CD8-positive, alpha-beta memory T cell (primary cell): ENCODE measurements at regions not wholly inside any gene's neighbourhood (a gene's known extent, or its start where the extent isn't known, plus 50 kb on each side); places are given as distances from the start of the nearest gene placed in this dataset.
"Not testable (repeated sequence)": the region's sequence is repeated elsewhere in the genome, so short reads cannot be mapped to it uniquely, and the experiment has no call there.

Source experiments
- CTCF ChIA-PET: fragments of 350-600 bp; sonication (Branson Sonifier 250); formaldehyde crosslinking; loops from one replicate; lab custom pipeline; 2021; ENCODE audit warnings: antibody characterized with exemption; lab: Charles Lee
- POLR2A ChIA-PET: fragments of 350-600 bp; sonication (Branson Sonifier 250); formaldehyde crosslinking; loops from one replicate; lab custom pipeline; 2021; ENCODE audit warnings: antibody characterized with exemption; lab: Charles Lee
- DNase-seq, 5 donors: peaks; one replicate each; pipeline versions ENCODE4 v3.0.0 to v3.0.0-alpha.2; 2020 to 2022; ENCODE audit warnings: mixed read lengths in 1 of 5
- H3K27ac ChIP-seq: one replicate; pipeline ENCODE4 v1.7.0; 2013; ENCODE audit warnings: low read depth, mild to moderate bottlenecking, low read length, moderate library complexity
- H3K27me3 ChIP-seq: 2 replicates; pipeline ENCODE4 v1.7.0; 2013; ENCODE audit warnings: low read length, mild to moderate bottlenecking; ENCODE audit not compliant: insufficient read depth, poor library complexity, severe bottlenecking
- H3K36me3 ChIP-seq: 2 replicates; pipeline ENCODE4 v1.7.0; 2013; ENCODE audit warnings: mild to moderate bottlenecking, low read length, moderate library complexity; ENCODE audit not compliant: insufficient read depth
- H3K4me1 ChIP-seq: 2 replicates; pipeline ENCODE4 v1.7.0; 2013; ENCODE audit warnings: mild to moderate bottlenecking, low read length, moderate library complexity; ENCODE audit not compliant: insufficient read depth
- H3K4me3 ChIP-seq: 2 replicates; pipeline ENCODE4 v1.7.0; 2013; ENCODE audit warnings: mild to moderate bottlenecking, low read length
- H3K9me3 ChIP-seq: 2 replicates; pipeline ENCODE4 v1.7.0; 2013; ENCODE audit warnings: mild to moderate bottlenecking, low read length
- H3K27ac Mint-ChIP-seq, 8 donors: one replicate each; pipeline ENCODE4 v1.8.0; 2020 to 2021; ENCODE audit warnings: mixed read lengths in 8 of 8, mild to moderate bottlenecking in 6 of 8, inconsistent platforms in 3 of 8, moderate library complexity in 3 of 8
- H3K27me3 Mint-ChIP-seq, 2 donors: one replicate each; pipeline ENCODE4 v1.8.0; 2020 to 2021; ENCODE audit warnings: mixed read lengths in 2 of 2, mild to moderate bottlenecking in 1 of 2, moderate library complexity in 1 of 2
- H3K36me3 Mint-ChIP-seq, 3 donors: one replicate each; pipeline ENCODE4 v1.8.0; 2020 to 2021; ENCODE audit warnings: mixed read lengths in 3 of 3, inconsistent platforms in 1 of 3, mild to moderate bottlenecking in 1 of 3
- H3K4me1 Mint-ChIP-seq, 3 donors: one replicate each; pipeline ENCODE4 v1.8.0; 2020 to 2021; ENCODE audit warnings: mixed read lengths in 3 of 3, inconsistent platforms in 1 of 3, mild to moderate bottlenecking in 1 of 3
- H3K4me3 Mint-ChIP-seq, 7 donors: one replicate each; pipeline ENCODE4 v1.8.0; 2020 to 2021; ENCODE audit warnings: mixed read lengths in 7 of 7, mild to moderate bottlenecking in 6 of 7, moderate library complexity in 4 of 7, inconsistent platforms in 2 of 7
- H3K9me3 Mint-ChIP-seq, 5 donors: one replicate each; pipeline ENCODE4 v1.8.0; 2020 to 2022; ENCODE audit warnings: mixed read lengths in 5 of 5, mild to moderate bottlenecking in 3 of 5, moderate library complexity in 2 of 5, inconsistent platforms in 1 of 5

DNA sequence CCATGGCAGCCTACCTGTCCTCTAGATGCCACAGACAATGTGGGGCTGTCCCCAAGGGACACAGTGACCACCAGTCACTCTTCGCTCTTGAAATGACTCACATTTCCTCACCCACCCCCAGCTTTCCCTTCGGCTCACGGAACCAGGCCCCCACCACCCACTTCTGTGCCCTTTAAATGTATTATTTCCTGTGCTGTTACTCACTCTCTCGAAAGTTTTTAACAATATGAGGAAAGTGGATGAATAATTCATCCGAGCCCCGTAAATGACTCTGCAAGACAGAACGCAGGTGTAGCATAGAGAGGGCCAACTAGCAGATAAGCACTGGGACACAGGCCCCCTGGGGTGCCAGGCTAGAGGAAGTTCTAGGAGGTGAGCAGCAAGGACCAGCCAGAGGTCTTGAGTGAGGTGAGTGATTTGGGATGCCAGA, 179.5 kb upstream of the TBL1X start:
- Mint-ChIP-seq H3K36me3 (no peaks in the 10 kb centered on the region), H3K4me3 (no peak overlapping the region), H3K27me3 (peaks cover 0 to 7% of the 10 kb centered on the region in 2 donors), H3K4me1 (peaks cover 5 to 12% (median 9%) of the 10 kb centered on the region in 3 donors), H3K27ac (peak overlapping the region in 3 of 8 donors; percentile 19 to 69 (median 27)), H3K9me3 (no peaks in the 10 kb centered on the region)
- ChIA-PET CTCF (no interaction called here), POLR2A (no interaction called here)
- no peak overlapping the region for H3K27ac ChIP-seq
- no peak overlapping the region for H3K4me3 ChIP-seq
- no peaks in the 10 kb centered on the region for H3K9me3 ChIP-seq
- DNase-seq, result no peak
- H3K4me1 ChIP-seq, result no peaks in the 10 kb centered on the region
- no peaks in the 10 kb centered on the region for H3K27me3 ChIP-seq
- H3K36me3 ChIP-seq, result no peaks in the 10 kb centered on the region

DNA sequence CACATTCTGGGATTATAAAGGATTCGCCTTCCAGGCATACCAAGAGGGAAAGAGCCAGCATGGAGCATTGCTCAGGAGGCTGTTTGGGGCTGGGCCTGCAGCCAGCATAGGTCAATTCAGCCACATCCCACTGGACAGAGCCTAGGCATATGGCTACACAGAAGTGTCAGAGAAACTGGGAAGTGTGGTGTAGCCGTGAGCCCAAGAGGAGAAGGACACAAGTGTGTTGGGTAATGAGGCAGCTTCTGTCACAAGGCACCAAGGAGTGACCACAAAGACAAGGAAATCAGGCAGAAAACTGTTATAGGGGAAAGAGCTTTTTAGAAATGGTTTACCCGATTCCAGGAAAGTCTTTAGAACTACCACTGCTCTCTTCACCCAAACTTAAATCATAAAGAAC, 178.6 kb upstream of the TBL1X start:
- no peaks in the 10 kb centered on the region for H3K36me3 Mint-ChIP-seq
- peaks cover 5 to 12% (median 9%) of the 10 kb centered on the region in 3 donors for H3K4me1 Mint-ChIP-seq
- no peaks in the 10 kb centered on the region for H3K9me3 ChIP-seq
- CTCF ChIA-PET, result no interaction called here
- H3K27ac Mint-ChIP-seq, result no peak overlapping the region
- peaks cover 0 to 7% of the 10 kb centered on the region in 2 donors for H3K27me3 Mint-ChIP-seq
- H3K4me3 ChIP-seq, result no peak overlapping the region
- H3K27me3 ChIP-seq, result no peaks in the 10 kb centered on the region
- H3K4me1 ChIP-seq, result no peaks in the 10 kb centered on the region
- no peak overlapping the region for H3K27ac ChIP-seq
- no peak overlapping the region for H3K4me3 Mint-ChIP-seq
- no peaks in the 10 kb centered on the region for H3K9me3 Mint-ChIP-seq
- DNase-seq, result no peak
- POLR2A ChIA-PET, result no interaction called here
- no peaks in the 10 kb centered on the region for H3K36me3 ChIP-seq

DNA sequence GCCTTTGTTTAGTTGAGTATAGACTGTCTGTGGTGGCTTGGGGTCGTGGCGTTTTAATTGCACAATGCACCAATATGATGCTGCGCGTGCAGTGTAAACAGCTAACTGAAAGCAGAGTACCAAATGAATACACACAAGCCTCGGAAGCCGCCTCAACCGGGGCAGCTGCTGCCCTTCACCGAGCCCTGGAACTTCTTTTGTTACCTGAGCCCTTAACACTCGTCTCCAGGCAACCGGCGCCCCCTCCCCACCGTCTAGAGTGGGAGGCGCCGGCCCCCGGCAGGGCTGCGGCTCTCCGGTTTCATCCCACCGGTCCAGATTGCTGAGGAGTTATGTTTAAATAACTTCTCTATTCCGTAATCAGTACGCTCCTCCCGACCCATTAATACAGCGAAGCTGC, 173.2 kb upstream of the TBL1X start:
- no peak overlapping the region for H3K27ac Mint-ChIP-seq
- no peaks in the 10 kb centered on the region for H3K9me3 Mint-ChIP-seq
- H3K9me3 ChIP-seq, result no peaks in the 10 kb centered on the region
- H3K27me3 Mint-ChIP-seq, result peaks cover 10 to 16% of the 10 kb centered on the region in 2 donors
- no peaks in the 10 kb centered on the region for H3K4me1 ChIP-seq
- no peak overlapping the region for H3K27ac ChIP-seq
- H3K4me3 ChIP-seq, result no peak overlapping the region
- ChIA-PET CTCF (no interaction called here), POLR2A (no interaction called here)
- H3K4me1 Mint-ChIP-seq, result peaks cover 0 to 4% (median 0%) of the 10 kb centered on the region in 3 donors
- H3K27me3 ChIP-seq, result no peaks in the 10 kb centered on the region
- no peak for DNase-seq
- H3K36me3 ChIP-seq, result no peaks in the 10 kb centered on the region
- H3K4me3 Mint-ChIP-seq, result peak overlapping the region in 1 of 7 donors; percentile 14
- H3K36me3 Mint-ChIP-seq, result peaks cover 0 to 8% (median 1%) of the 10 kb centered on the region in 3 donors

DNA sequence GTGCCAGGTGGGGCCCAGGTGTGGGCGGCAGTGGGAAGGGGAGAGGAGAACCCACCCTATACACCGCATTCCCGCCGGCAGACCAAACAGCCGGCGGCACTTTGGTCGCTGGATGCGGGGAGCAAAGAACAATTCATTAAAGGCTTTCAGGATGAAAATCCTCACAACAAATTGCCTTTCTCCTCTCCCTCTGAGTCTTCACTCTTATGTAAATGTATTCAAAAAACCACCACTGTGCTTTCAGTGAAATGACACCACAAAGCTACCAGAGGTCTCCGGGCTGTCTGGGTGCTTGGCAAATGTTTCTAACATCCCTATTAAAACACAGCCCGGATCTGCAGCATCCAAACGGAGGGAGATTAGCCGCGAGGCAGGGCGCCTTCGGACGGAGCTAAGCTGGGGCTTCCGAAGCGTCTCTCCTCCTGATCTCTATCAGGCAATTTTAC, 171.8 kb upstream of the TBL1X start:
- Histone ChIP-seq H3K27me3 (no peaks in the 10 kb centered on the region), H3K27ac (no peak overlapping the region), H3K36me3 (no peaks in the 10 kb centered on the region), H3K4me3 (no peak overlapping the region), H3K9me3 (no peaks in the 10 kb centered on the region), H3K4me1 (no peaks in the 10 kb centered on the region)
- H3K27me3 Mint-ChIP-seq, result peaks cover 10 to 16% of the 10 kb centered on the region in 2 donors
- CTCF ChIA-PET, result no interaction called here
- no peak for DNase-seq
- H3K36me3 Mint-ChIP-seq, result peaks cover 0 to 8% (median 1%) of the 10 kb centered on the region in 3 donors
- POLR2A ChIA-PET, result no interaction called here
- H3K4me3 Mint-ChIP-seq, result peak overlapping the region in 1 of 7 donors; percentile 44
- H3K9me3 Mint-ChIP-seq, result no peaks in the 10 kb centered on the region
- H3K4me1 Mint-ChIP-seq, result peaks cover 0 to 4% (median 0%) of the 10 kb centered on the region in 3 donors
- H3K27ac Mint-ChIP-seq, result no peak overlapping the region

DNA sequence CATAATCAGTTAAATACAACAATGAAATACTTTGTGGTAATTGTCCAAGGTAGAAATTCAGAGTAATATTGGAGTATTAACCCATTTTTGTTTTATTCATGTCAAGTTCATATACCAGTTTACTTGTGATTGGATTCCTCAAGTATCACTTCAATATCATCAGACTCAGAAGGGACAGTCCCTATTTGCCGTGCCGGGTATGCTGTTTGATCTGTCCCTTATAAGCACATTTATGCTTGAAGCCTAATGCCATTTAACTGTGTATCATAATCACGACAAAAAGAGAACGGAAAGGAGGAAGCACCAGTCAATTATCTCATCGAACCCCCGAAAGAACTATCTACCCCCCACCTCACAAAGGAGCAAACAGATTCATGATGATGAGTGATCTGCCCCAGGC, 171.0 kb upstream of the TBL1X start:
- DNase-seq, result no peak
- Histone ChIP-seq H3K36me3 (no peaks in the 10 kb centered on the region), H3K9me3 (no peaks in the 10 kb centered on the region), H3K4me3 (no peak overlapping the region), H3K4me1 (no peaks in the 10 kb centered on the region), H3K27ac (no peak overlapping the region), H3K27me3 (no peaks in the 10 kb centered on the region)
- ChIA-PET CTCF (no interaction called here), POLR2A (no interaction called here)
- H3K27ac Mint-ChIP-seq, result peak overlapping the region in 1 of 8 donors; percentile 26
- peaks cover 0 to 8% (median 1%) of the 10 kb centered on the region in 3 donors for H3K36me3 Mint-ChIP-seq
- H3K4me1 Mint-ChIP-seq, result peaks cover 0 to 4% (median 0%) of the 10 kb centered on the region in 3 donors
- no peak overlapping the region for H3K4me3 Mint-ChIP-seq
- no peaks in the 10 kb centered on the region for H3K9me3 Mint-ChIP-seq
- peaks cover 10 to 16% of the 10 kb centered on the region in 2 donors for H3K27me3 Mint-ChIP-seq

DNA sequence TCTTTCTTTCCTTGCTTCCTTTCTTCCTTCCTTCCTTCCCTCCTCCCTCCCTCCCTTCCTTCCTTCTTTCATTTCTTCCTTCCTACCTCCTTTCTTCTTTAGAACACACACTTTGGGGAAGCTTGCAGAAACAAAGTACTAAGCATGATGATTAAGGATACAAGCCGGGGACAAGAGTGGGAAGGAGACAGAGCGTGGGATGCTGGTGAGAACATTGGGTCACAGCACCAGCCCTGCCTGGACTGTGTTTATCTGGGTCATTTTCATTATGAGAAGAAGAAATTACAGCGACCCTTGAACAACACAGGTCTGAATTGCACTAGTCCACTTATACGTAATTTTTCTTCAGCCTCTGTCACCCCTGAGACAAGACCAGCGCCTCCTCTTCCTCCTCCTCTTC, 169.3 kb upstream of the TBL1X start:
- DNase-seq, result no peak
- H3K4me3 ChIP-seq, result no peak overlapping the region
- no peaks in the 10 kb centered on the region for H3K9me3 ChIP-seq
- Mint-ChIP-seq H3K27me3 (peaks cover 10 to 14% of the 10 kb centered on the region in 2 donors), H3K36me3 (peaks cover 0 to 8% (median 1%) of the 10 kb centered on the region in 3 donors), H3K9me3 (no peaks in the 10 kb centered on the region), H3K4me3 (no peak overlapping the region), H3K4me1 (peaks cover 0 to 4% (median 0%) of the 10 kb centered on the region in 3 donors), H3K27ac (peak overlapping the region in 1 of 8 donors; percentile 65)
- ChIA-PET CTCF (no interaction called here), POLR2A (no interaction called here)
- no peak overlapping the region for H3K27ac ChIP-seq
- no peaks in the 10 kb centered on the region for H3K4me1 ChIP-seq
- no peaks in the 10 kb centered on the region for H3K36me3 ChIP-seq
- no peaks in the 10 kb centered on the region for H3K27me3 ChIP-seq

DNA sequence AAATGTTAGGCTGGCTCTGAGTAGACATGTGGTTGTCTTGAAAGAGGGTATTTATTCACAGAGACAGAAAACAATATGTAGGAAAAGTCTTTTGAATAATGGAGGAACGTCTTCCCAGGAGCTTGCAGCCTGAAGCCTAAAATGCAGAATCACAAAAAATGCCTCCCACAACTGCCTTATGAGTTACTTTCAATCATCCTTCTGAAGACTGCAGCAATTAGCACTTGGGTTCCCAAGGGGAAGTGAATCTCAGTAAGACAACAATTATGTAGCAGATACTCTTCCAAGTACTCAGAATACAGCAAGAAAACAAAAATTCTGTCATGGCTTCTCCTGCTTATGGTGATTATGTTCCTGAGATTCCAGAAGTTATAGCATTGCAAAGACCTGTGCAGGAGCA, 166.6 kb upstream of the TBL1X start:
- H3K4me1 Mint-ChIP-seq, result no peaks in the 10 kb centered on the region
- H3K36me3 Mint-ChIP-seq, result peaks cover 0 to 8% (median 1%) of the 10 kb centered on the region in 3 donors
- no peaks in the 10 kb centered on the region for H3K27me3 ChIP-seq
- ChIA-PET CTCF (no interaction called here), POLR2A (no interaction called here)
- no peak overlapping the region for H3K27ac Mint-ChIP-seq
- H3K9me3 ChIP-seq, result no peaks in the 10 kb centered on the region
- no peak overlapping the region for H3K4me3 ChIP-seq
- no peak overlapping the region for H3K27ac ChIP-seq
- H3K9me3 Mint-ChIP-seq, result peaks cover 0 to 2% (median 0%) of the 10 kb centered on the region in 5 donors
- DNase-seq, result no peak
- no peaks in the 10 kb centered on the region for H3K4me1 ChIP-seq
- H3K36me3 ChIP-seq, result no peaks in the 10 kb centered on the region
- H3K27me3 Mint-ChIP-seq, result peaks cover 10 to 12% of the 10 kb centered on the region in 2 donors
- no peak overlapping the region for H3K4me3 Mint-ChIP-seq

- H3K4me1 ChIP-seq, DNase-seq, H3K4me1 Mint-ChIP-seq, H3K4me3 ChIP-seq, POLR2A ChIA-PET, H3K4me3 Mint-ChIP-seq, H3K36me3 Mint-ChIP-seq, H3K9me3 ChIP-seq, H3K27me3 ChIP-seq, H3K9me3 Mint-ChIP-seq, H3K27me3 Mint-ChIP-seq, H3K36me3 ChIP-seq, H3K27ac ChIP-seq: not testable (repeated sequence)
- H3K27ac Mint-ChIP-seq, result peak overlapping the region in 1 of 8 donors; percentile 19
- CTCF ChIA-PET, result interaction anchor here (0.7 kb wide), 1 partner anchor 321 kb away, joined by 3 read pairs; no protein-coding TSS in a partner anchor
These were observed 165.2 kb upstream of the TBL1X start for GRCh38 chrX:9299681-9300080.
